H1 (cell line): ENCODE measurements at regions not wholly inside any gene's neighbourhood (a gene's known extent, or its start where the extent isn't known, plus 50 kb on each side); places are given as distances from the start of the nearest gene placed in this dataset.

ENCODE experiments used
- CTCF ChIA-PET: fragments of 300-600 bp; sonication (Branson Sonifier 250); formaldehyde crosslinking; loops from one replicate; lab custom pipeline; 2021; ENCODE audit not compliant: partially characterized antibody; lab: Charles Lee
- POLR2A ChIA-PET: fragments of 300-600 bp; sonication (Branson Sonifier 250); formaldehyde crosslinking; loops from one replicate; lab custom pipeline; 2021; ENCODE audit warnings: inconsistent platforms; ENCODE audit not compliant: partially characterized antibody; lab: Charles Lee
- DNase-seq, 2 experiments: peaks; one replicate each; pipeline versions ENCODE4 v3.0.0 to v3.0.0-alpha.2; 2010 to 2022; ENCODE audit warnings: low spot score in 2 of 2, low read depth in 1 of 2, mixed read lengths in 1 of 2
- FAIRE-seq: peaks from 2 replicates; lab custom pipeline; 2011; peaks lifted over from hg19 to GRCh38; lab: Jason Lieb, UNC
- H2AFZ ChIP-seq: 2 replicates; pipeline ENCODE4 v1.8.1; 2012; ENCODE audit warnings: low read length, inconsistent platforms
- H2AK5ac ChIP-seq: 2 replicates; pipeline ENCODE4 v1.6.1; 2013; ENCODE audit warnings: low read depth, low read length
- H2BK120ac ChIP-seq: replicated peaks from 2 replicates; pipeline ENCODE3; 2013; ENCODE audit warnings: low read depth, low read length, inconsistent platforms
- H2BK12ac ChIP-seq: 2 replicates; pipeline ENCODE4 v1.6.1; 2013; ENCODE audit warnings: low read depth, low read length
- H2BK15ac ChIP-seq: 2 replicates; pipeline ENCODE4 v1.6.1; 2013; ENCODE audit warnings: low read length
- H2BK20ac ChIP-seq: 2 replicates; pipeline ENCODE4 v1.6.1; 2013; ENCODE audit warnings: low read length
- H2BK5ac ChIP-seq: 2 replicates; pipeline ENCODE4 v1.6.1; 2013; ENCODE audit warnings: low read depth, low read length
- H3K14ac ChIP-seq: 2 replicates; pipeline ENCODE4 v1.6.1; 2013; ENCODE audit warnings: inconsistent platforms; ENCODE audit not compliant: insufficient read length
- H3K18ac ChIP-seq: 2 replicates; pipeline ENCODE4 v1.6.1; 2013; ENCODE audit warnings: low read length; ENCODE audit errors: extremely low read depth
- H3K23ac ChIP-seq: 2 replicates; pipeline ENCODE4 v1.6.1; 2013; ENCODE audit warnings: inconsistent platforms; ENCODE audit not compliant: insufficient read length
- H3K23me2 ChIP-seq: 2 replicates; pipeline ENCODE4 v1.6.1; 2013; ENCODE audit warnings: low read depth, low read length
- H3K27ac ChIP-seq: 2 replicates; pipeline ENCODE4 v1.6.1; 2011; ENCODE audit warnings: low read depth, low read length, inconsistent platforms
- H3K27me3 ChIP-seq, 4 experiments: replicated peaks in 1 of 4; 1 replicate in 1 of 4; 2 replicates in 3 of 4; pipeline versions ENCODE4 v1.6.1 to v1.8.1; 2011 to 2013; ENCODE audit warnings: low read length in 3 of 4, mild to moderate bottlenecking in 3 of 4, inconsistent platforms in 2 of 4, mixed read lengths in 2 of 4, moderate library complexity in 1 of 4; ENCODE audit not compliant: control insufficient read depth in 3 of 4, insufficient read depth in 3 of 4; ENCODE audit errors: extremely low read depth in 1 of 4
- H3K36me3 ChIP-seq, 4 experiments: 2 replicates each; pipeline versions ENCODE4 v1.6.1 to v1.8.1; 2011 to 2013; ENCODE audit warnings: mild to moderate bottlenecking in 4 of 4, low read length in 3 of 4, moderate library complexity in 2 of 4, control low read depth in 1 of 4, inconsistent platforms in 1 of 4; ENCODE audit not compliant: insufficient read depth in 4 of 4, control insufficient read depth in 2 of 4
- H3K4ac ChIP-seq: replicated peaks from 2 replicates; pipeline ENCODE3; 2013; ENCODE audit warnings: low read length, low read depth, mixed read lengths, inconsistent platforms; ENCODE audit not compliant: insufficient read length
- H3K4me1 ChIP-seq, 4 experiments: replicated peaks in 1 of 4; 1 replicate in 1 of 4; 2 replicates in 3 of 4; pipeline versions ENCODE4 v1.6.1 to v1.8.1; 2011 to 2013; ENCODE audit warnings: low read length in 3 of 4, inconsistent platforms in 2 of 4, mixed read lengths in 1 of 4; ENCODE audit not compliant: insufficient read depth in 4 of 4, control insufficient read depth in 3 of 4
- H3K4me2 ChIP-seq, 2 experiments: 2 replicates each; pipeline versions ENCODE4 v1.6.1 to v1.8.1; 2011 to 2013; ENCODE audit warnings: low read depth in 2 of 2, low read length in 2 of 2, control low read depth in 1 of 2, inconsistent platforms in 1 of 2, mild to moderate bottlenecking in 1 of 2; ENCODE audit not compliant: insufficient read depth in 1 of 2
- H3K4me3 ChIP-seq, 4 experiments: fragments of 200-600, 300-600 bp in 1 of 4; sonication (generic), shearing (Covaris generic), sonication (Bioruptor Twin) in 1 of 4; 2 replicates each; pipeline versions ENCODE4 v1.5.1 to v1.8.1; 2011 to 2016; ENCODE audit warnings: low read length in 4 of 4, low read depth in 3 of 4, control low read depth in 2 of 4, inconsistent platforms in 2 of 4, mild to moderate bottlenecking in 2 of 4, mixed read lengths in 1 of 4, moderate library complexity in 1 of 4; ENCODE audit not compliant: insufficient read depth in 2 of 4; ENCODE audit errors: extremely low read depth in 1 of 4
- H3K56ac ChIP-seq: replicated peaks from 2 replicates; pipeline ENCODE3; 2013; ENCODE audit warnings: low read depth, mild to moderate bottlenecking, mixed read lengths, low read length, inconsistent platforms; ENCODE audit not compliant: insufficient read length
- H3K79me1 ChIP-seq: 2 replicates; pipeline ENCODE4 v1.6.1; 2013; ENCODE audit warnings: low read depth, low read length, control low read depth
- H3K79me2 ChIP-seq, 2 experiments: 2 replicates each; pipeline versions ENCODE4 v1.6.1 to v1.8.1; 2012 to 2013; ENCODE audit warnings: low read length in 2 of 2, mild to moderate bottlenecking in 2 of 2, inconsistent platforms in 1 of 2; ENCODE audit not compliant: insufficient read depth in 2 of 2, control insufficient read depth in 1 of 2
- H3K9ac ChIP-seq, 4 experiments: replicated peaks in 1 of 4; 1 replicate in 1 of 4; 2 replicates in 3 of 4; pipeline versions ENCODE4 v1.6.1 to v1.8.1; 2011 to 2013; ENCODE audit warnings: low read depth in 3 of 4, low read length in 3 of 4, control low read depth in 2 of 4, mild to moderate bottlenecking in 2 of 4, moderate library complexity in 2 of 4, inconsistent platforms in 1 of 4; ENCODE audit errors: extremely low read depth in 1 of 4
- H3K9me3 ChIP-seq, 2 experiments: 2 replicates each; pipeline versions ENCODE4 v1.6.1 to v1.8.1; 2012 to 2013; ENCODE audit warnings: mild to moderate bottlenecking in 2 of 2, moderate library complexity in 2 of 2, control low read depth in 1 of 2, inconsistent platforms in 1 of 2, low read depth in 1 of 2, low read length in 1 of 2, mixed read lengths in 1 of 2; ENCODE audit not compliant: insufficient read depth in 2 of 2
- H4K20me1 ChIP-seq, 2 experiments: replicated peaks in 1 of 2; 2 replicates each; pipeline versions ENCODE3 to v1.8.1; 2011 to 2013; ENCODE audit warnings: inconsistent platforms in 2 of 2, low read length in 2 of 2, mild to moderate bottlenecking in 1 of 2; ENCODE audit not compliant: insufficient read depth in 2 of 2, control insufficient read depth in 1 of 2
- H4K5ac ChIP-seq: 2 replicates; pipeline ENCODE4 v1.6.1; 2013; ENCODE audit warnings: low read length, low read depth, mixed read lengths, inconsistent platforms; ENCODE audit not compliant: insufficient read length
- H4K8ac ChIP-seq: 2 replicates; pipeline ENCODE4 v1.8.0; 2013; ENCODE audit warnings: mild to moderate bottlenecking, moderate library complexity, low read length, inconsistent platforms; ENCODE audit not compliant: insufficient read depth; ENCODE audit errors: extremely low read depth
- H4K91ac ChIP-seq: replicated peaks from 2 replicates; pipeline ENCODE3; 2013; ENCODE audit warnings: low read length, mixed read lengths, inconsistent platforms; ENCODE audit not compliant: insufficient read length
- BACH1 ChIP-seq: IDR thresholded peaks from 2 replicates; pipeline ENCODE4 v1.6.1; 2012; ENCODE audit warnings: low read length, improper control_type of control experiment
- E2F6 ChIP-seq: IDR thresholded peaks from 2 replicates; pipeline ENCODE4 v1.6.1; 2012; ENCODE audit warnings: inconsistent platforms
- EZH2 ChIP-seq: fragments of 200-600 bp; sonication (generic); IDR thresholded peaks from 2 replicates; pipeline ENCODE4 v1.7.1; 2012; ENCODE audit warnings: low read depth, mild to moderate bottlenecking, moderate library complexity, low read length, inconsistent platforms; ENCODE audit not compliant: severe bottlenecking
- JUN ChIP-seq: IDR thresholded peaks from 2 replicates; pipeline ENCODE4 v1.6.1; 2011; ENCODE audit warnings: low read depth, mild to moderate bottlenecking, improper control_type of control experiment, low read length
- NRF1 ChIP-seq: IDR thresholded peaks from 2 replicates; pipeline ENCODE4 v1.6.1; 2011; ENCODE audit warnings: mild to moderate bottlenecking, low read depth, low read length, improper control_type of control experiment
- PHF8 ChIP-seq: fragments of 200-600 bp; sonication (generic); conservative IDR thresholded peaks from 2 replicates; pipeline ENCODE4 v1.7.1; 2012; ENCODE audit warnings: low read depth, mild to moderate bottlenecking, inconsistent platforms, low read length, moderate library complexity
- POU5F1 ChIP-seq: IDR thresholded peaks from 2 replicates; pipeline ENCODE4 v1.6.1; 2011; ENCODE audit warnings: low read depth, mild to moderate bottlenecking, low read length, moderate library complexity
- SIN3A ChIP-seq, 2 experiments: IDR thresholded peaks in 1 of 2; conservative IDR thresholded peaks in 1 of 2; 2 replicates each; pipeline ENCODE4 v1.6.1; 2011 to 2012; ENCODE audit warnings: low read length in 2 of 2, improper control_type of control experiment in 1 of 2, low read depth in 1 of 2, mild to moderate bottlenecking in 1 of 2
- SP4 ChIP-seq: IDR thresholded peaks from 2 replicates; pipeline ENCODE4 v1.6.1; 2012; ENCODE audit warnings: low read length, inconsistent platforms
- TBP ChIP-seq: IDR thresholded peaks from 2 replicates; pipeline ENCODE4 v1.6.1; 2011; ENCODE audit warnings: low read depth, low read length, improper control_type of control experiment
- TEAD4 ChIP-seq: IDR thresholded peaks from 2 replicates; pipeline ENCODE4 v1.6.1; 2012; ENCODE audit warnings: low read depth, low read length, inconsistent platforms, mixed read lengths
- WGBS, 2 experiments: shearing (Covaris generic) in 1 of 2; methylation state at CpG; one replicate each; pipeline versions ENCODE4 v1.1.6 to v1.1.7; 2013 to 2015; ENCODE audit warnings: low lambda C conversion rate in 2 of 2, mixed read lengths in 2 of 2, inconsistent platforms in 1 of 2, low coverage in 1 of 2, missing lambda C conversion rate in 1 of 2; ENCODE audit not compliant: insufficient replicate concordance in 2 of 2, insufficient coverage in 1 of 2, insufficient read length in 1 of 2; ENCODE audit errors: extremely low coverage in 1 of 2, missing lambda C conversion rate in 1 of 2; 5-methylcytosine and 5-hydroxymethylcytosine counted together

DNA sequence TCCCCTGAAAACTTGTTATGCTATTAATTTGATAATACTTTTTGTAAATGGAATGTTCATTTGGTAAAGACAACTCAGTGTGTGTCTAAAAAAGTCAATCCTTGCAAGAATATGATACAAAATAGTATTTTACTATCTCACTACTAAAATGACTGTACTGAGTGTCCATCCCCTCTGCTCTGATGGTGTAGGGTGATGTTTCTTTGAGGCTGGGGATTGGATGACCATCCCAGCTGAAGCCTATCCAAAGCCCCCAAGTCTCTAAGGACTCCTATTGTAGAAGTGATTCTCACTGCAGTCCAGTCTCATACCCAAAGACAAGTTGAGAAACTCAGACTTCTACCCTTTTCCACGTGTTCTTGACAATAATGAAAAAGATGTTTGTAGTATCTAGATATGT, 1128.4 kb downstream of the BCL11B start:
- ChIA-PET CTCF (no interaction called here), POLR2A (no interaction called here)
- H4K8ac ChIP-seq: no peak overlapping the region
- no peak overlapping the region for H2BK15ac ChIP-seq
- no peak for DNase-seq
- H3K4me1 ChIP-seq: peaks cover 0 to 3% (median 0%) of the 10 kb centered on the region in 4 experiments; a peak in 2 of 7 replicates
- H3K9ac ChIP-seq: no peak overlapping the region
- H4K5ac ChIP-seq: no peak overlapping the region
- H4K91ac ChIP-seq: no peak overlapping the region
- no peaks in the 10 kb centered on the region for H3K9me3 ChIP-seq
- no peak for TF ChIP-seq PHF8
- TF ChIP-seq BACH1: no peak
- TF ChIP-seq POU5F1: no peak
- no peak for TF ChIP-seq SIN3A (conservative IDR thresholded peaks at IDR 0.05 in 1 of 2, IDR thresholded peaks at IDR 0.05 in 1 of 2; ENCODE audit: low read depth in 1 of 2, low read length in 2 of 2)
- TF ChIP-seq SP4: no peak
- TF ChIP-seq TEAD4: no peak
- no peak for TF ChIP-seq E2F6
- no peak for TF ChIP-seq JUN
- no peak for TF ChIP-seq NRF1
- no peak for TF ChIP-seq TBP
- TF ChIP-seq EZH2: no peak
- H3K4ac ChIP-seq: no peak overlapping the region
- no peaks in the 10 kb centered on the region for H3K79me1 ChIP-seq
- H3K56ac ChIP-seq: no peak overlapping the region
- FAIRE-seq: no peak
- H2AK5ac ChIP-seq: no peak overlapping the region
- H2BK5ac ChIP-seq: no peak overlapping the region
- no peak overlapping the region for H2BK20ac ChIP-seq
- no peak overlapping the region for H3K4me3 ChIP-seq
- H3K23me2 ChIP-seq: no peaks in the 10 kb centered on the region
- H3K14ac ChIP-seq: no peak overlapping the region
- H3K23ac ChIP-seq: no peak overlapping the region
- H3K27ac ChIP-seq: no peak overlapping the region
- whole genome bisulfite sequencing, 2 experiments: 95% methylated on average over 1 of the region's 1 CpG; no CpG with 5 or more reads in 1 of the 2 experiments
- no peak overlapping the region for H3K18ac ChIP-seq
- no peaks in the 10 kb centered on the region for H3K79me2 ChIP-seq
- H4K20me1 ChIP-seq: no peaks in the 10 kb centered on the region
- no peak overlapping the region for H2AFZ ChIP-seq
- no peaks in the 10 kb centered on the region for H3K27me3 ChIP-seq
- H3K4me2 ChIP-seq: no peak overlapping the region
- H2BK12ac ChIP-seq: no peak overlapping the region
- no peaks in the 10 kb centered on the region for H3K36me3 ChIP-seq
- no peak overlapping the region for H2BK120ac ChIP-seq
